ENCODE measurements at regions not wholly inside any gene's neighbourhood (a gene's known extent, or its start where the extent isn't known, plus 50 kb on each side); places are given as distances from the start of the nearest gene placed in this dataset.
"Not testable (repeated sequence)": the region's sequence is repeated elsewhere in the genome, so short reads cannot be mapped to it uniquely, and the experiment has no call there.

DNA sequence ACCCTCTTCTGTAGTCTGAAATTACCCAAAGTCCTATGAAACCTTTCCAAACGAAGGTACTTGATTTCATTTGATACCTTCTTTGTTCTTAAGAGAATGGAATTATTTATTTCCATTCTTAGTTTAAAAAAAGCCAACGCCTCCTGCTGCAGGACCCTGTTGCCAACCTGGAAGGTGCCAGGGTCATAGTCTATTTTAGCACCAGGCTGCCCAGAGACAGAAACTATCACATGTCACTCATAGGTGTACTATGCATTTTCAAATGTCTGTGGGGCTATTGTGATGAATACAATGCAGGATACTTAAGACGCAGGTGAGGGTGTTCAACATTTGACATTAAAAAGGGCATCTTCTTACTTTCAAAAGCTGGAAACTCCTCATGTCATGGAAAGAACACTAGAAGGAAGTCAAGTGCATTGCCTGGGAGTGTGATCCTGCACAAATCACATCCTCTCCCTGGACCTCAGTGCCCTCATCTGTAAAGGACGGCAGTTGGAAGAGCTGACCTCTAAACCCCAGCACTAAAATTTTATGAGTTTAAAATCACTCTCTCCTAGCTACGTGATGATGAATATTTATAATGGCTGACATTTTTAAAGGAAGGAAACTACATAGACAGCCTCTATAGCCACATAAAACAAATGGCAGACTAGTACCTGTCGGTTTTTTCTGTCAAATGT lies 107.3 kb upstream of the SYT6 start:
- no peak for DNase-seq

- no peak for DNase-seq
Measured at GRCh38 chr1:114259511-114260160, 106.0 kb upstream of the SYT6 start.

- DNase-seq, result no peak
Measured at GRCh38 chr1:114258633-114259032, 105.0 kb upstream of the SYT6 start.

GRCh38 chr1:114258074-114258473 lies 104.4 kb upstream of the SYT6 start:
- DNase-seq, result no peak

GRCh38 chr1:114257554-114257953 lies 103.9 kb upstream of the SYT6 start:
- no peak for DNase-seq

DNA sequence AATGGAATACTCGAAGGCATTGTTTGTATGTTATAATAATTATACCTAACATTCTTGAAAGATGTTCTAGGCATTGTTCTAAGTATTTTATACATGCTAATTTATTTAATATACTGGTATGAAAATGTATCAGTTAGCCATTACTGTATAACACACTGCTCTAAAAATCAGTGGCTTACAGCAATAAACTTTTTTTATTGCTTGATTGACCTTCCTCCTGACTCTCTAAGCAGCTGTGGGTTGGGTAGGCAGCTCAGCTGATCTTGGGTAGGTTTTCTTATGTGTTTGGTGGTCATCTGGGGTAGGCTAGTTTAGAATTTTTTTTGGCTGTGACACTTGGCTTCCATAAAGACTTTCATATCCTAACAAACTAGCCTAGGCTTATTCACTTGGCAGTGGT lies 100.2 kb upstream of the SYT6 start:
- no peak for DNase-seq

GRCh38 chr1:114251573-114251939 lies 97.9 kb upstream of the SYT6 start:
- DNase-seq, result no peak

GRCh38 chr1:114250683-114251572 lies 97.3 kb upstream of the SYT6 start:
- no peak for DNase-seq

DNA sequence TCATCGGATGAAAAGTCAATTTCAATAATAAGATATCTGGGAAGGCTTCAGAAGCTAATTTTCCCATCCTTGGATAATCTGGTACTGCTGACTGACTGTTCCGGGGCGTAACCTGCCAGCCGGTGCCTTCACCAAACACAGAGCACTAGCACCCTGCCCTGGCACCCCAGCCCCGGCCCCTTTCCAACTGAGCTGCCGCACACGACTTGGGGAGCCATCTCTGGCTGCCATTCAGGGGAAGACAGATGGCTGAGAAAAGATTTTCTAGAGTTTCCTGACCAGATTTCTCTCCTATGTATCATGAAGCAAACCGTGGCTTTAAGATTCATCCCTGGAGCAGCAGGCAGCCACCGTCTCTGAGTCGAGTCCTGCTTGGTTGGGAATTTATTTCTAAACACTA lies 96.0 kb upstream of the SYT6 start:
- no peak for DNase-seq

- no peak for DNase-seq
Measured at GRCh38 chr1:114248162-114248561, 94.5 kb upstream of the SYT6 start.

DNA sequence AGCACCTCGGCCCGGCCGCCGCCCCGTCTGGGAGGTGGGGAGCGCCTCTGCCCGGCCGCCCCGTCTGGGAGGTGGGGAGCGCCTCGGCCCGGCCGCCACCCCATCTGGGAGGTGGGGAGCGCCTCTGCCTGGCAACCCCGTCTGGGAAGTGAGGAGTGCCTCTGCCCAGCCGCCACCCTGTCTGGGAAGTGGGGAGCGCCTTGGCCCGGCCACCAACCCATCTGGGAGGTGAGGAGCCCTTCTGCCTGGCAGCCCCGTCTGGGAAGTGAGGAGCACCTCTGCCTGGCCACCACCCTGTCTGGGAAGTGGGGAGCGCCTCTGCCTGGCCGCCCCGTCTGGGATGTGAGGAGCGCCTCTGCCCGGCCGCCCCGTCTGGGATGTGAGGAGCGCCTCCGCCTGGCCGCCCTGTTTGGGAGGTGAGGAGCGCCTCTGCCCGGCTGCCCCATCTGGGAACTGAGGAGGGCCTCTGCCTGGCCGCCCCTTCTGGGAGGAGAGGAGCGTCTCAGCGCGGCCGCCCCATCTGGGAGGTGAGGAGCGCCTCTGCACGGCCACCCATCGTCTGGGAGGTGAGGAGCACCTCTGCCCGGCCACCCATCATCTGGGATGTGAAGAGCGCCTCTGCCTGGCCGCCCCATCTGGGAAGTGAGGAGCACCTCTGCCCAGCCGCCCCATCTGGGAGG lies 89.0 kb upstream of the SYT6 start:
- not testable (repeated sequence) for DNase-seq

DNA sequence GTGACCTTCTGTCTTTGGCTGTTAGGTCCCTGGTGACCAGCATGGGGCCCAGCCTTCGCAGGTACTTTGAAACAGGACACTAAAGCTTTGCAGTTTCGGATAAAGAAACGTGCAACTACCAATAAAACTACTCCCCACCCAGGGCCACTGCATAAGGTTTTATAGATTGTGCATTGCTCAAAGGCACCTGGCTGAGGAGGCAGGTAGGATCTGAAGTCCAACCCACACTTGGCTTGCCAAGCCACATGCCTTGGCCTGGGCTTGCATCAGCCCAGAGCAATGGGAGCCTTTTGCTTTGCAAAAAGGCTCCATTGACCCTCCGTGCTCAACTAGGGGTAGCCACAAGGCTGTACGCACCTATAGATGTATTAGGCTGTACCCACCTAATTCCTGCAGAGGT lies 84.4 kb upstream of the SYT6 start:
- DNase-seq, result no peak

GRCh38 chr1:114236517-114236916 lies 82.8 kb upstream of the SYT6 start:
- DNase-seq, result no peak

DNA sequence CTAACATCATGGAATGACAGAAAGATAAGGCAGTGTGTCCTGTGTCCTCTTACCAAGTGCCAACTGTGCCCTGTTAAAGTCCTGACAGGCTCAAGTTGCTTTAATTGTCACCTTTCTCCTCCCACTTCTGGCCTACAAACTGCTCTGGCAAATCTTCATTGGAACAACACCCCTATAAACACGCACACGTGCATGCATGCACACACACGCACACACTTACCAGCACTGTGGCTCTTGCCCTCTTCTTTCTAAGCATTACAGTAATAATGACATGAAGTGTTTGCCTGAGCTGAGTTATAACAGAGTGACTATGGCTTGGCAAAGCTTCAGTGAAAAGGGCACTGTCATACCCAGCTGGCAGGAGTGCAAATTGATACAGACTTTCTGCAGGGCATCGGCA lies 82.3 kb upstream of the SYT6 start:
- no peak for DNase-seq

DNA sequence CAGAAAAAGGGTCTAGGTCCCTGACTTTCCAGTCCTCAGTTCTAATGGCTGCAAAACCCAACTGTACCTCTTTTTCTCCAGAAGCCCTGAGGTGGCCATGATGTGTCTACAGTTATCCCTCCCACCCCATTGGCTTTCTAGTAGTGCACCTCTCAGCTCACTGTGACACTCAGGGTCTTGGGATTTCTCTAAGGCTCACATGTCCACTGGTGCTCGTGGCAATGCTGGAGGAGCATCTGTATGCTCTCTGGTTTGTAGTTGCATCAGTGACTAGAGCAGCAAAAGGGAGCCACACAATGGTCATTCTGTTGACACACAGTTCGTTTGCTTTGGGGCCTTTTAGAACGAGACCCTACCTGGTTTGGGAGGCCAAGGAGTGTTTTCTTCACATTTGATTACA lies 81.6 kb upstream of the SYT6 start:
- no peak for DNase-seq

- DNase-seq, result no peak
Measured at GRCh38 chr1:114234408-114235124, 80.9 kb upstream of the SYT6 start.

GRCh38 chr1:114232691-114233090 lies 79.0 kb upstream of the SYT6 start:
- DNase-seq, result no peak

- no peak for DNase-seq
Measured at GRCh38 chr1:114231301-114231700, 77.6 kb upstream of the SYT6 start.

- no peak for DNase-seq
Measured at GRCh38 chr1:114229368-114229767, 75.7 kb upstream of the SYT6 start.

- no peak for DNase-seq
Measured at GRCh38 chr1:114227059-114227458, 73.4 kb upstream of the SYT6 start.

GRCh38 chr1:114224196-114224907 lies 70.7 kb upstream of the SYT6 start:
- no peak for DNase-seq

DNA sequence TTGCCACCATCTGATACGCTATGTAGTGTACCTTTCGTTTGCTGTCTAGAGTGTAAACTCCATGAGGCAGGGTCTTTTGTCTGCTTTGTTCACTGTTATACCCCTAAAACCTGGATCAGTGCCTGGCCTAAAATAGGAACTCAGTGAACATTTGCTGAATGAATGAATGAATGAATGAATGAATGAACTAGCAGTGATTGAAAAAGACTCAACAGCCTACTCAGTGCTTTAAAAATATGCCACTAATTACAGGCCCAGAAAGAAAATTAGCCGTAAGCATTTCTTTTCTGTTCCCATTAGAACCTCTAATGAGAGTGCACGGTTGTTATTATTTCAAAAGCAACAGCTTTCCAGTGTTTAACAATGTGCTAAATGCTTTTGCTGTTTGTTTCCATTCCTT lies 69.3 kb upstream of the SYT6 start:
- no peak for DNase-seq
